DMS79 treated with DMSO at 0.1 percent for 48 hours (cell line): ENCODE measurements at regions not wholly inside any gene's neighbourhood (a gene's known extent, or its start where the extent isn't known, plus 50 kb on each side); places are given as distances from the start of the nearest gene placed in this dataset.

Experiments
- DNase-seq: peaks from one replicate; lab custom pipeline; 2025; lab: John Stamatoyannopoulos, UW

- DNase-seq = no peak
These were observed 196.3 kb downstream of the SNX10 start for GRCh38 chr7:26487780-26488515.

GRCh38 chr7:26489391-26489790, 197.7 kb downstream of the SNX10 start:
- DNase-seq = peak; percentile 48

- DNase-seq = no peak
These were observed 198.4 kb downstream of the SNX10 start for GRCh38 chr7:26489906-26490639.

GRCh38 chr7:26490640-26491624, 199.3 kb downstream of the SNX10 start:
- peak; percentile 93 for DNase-seq

GRCh38 chr7:26492816-26493215, 201.2 kb downstream of the SNX10 start:
- DNase-seq = peak; percentile 58

- peak; percentile 69 for DNase-seq
These were observed 202.2 kb downstream of the SNX10 start for GRCh38 chr7:26493737-26494428.

GRCh38 chr7:26495569-26495968, 203.9 kb downstream of the SNX10 start:
- DNase-seq = no peak

GRCh38 chr7:26497801-26498596, 206.3 kb downstream of the SNX10 start:
- no peak for DNase-seq

- no peak for DNase-seq
These were observed 207.7 kb downstream of the SNX10 start for GRCh38 chr7:26499315-26499897.

- peak; percentile 41 for DNase-seq
These were observed 209.2 kb downstream of the SNX10 start for GRCh38 chr7:26500749-26501352.

GRCh38 chr7:26504411-26505120, 212.9 kb downstream of the SNX10 start:
- DNase-seq = no peak

- DNase-seq = no peak
These were observed 214.5 kb downstream of the SNX10 start for GRCh38 chr7:26506196-26506595.

- DNase-seq = no peak
These were observed 215.7 kb downstream of the SNX10 start for GRCh38 chr7:26507108-26507987.

GRCh38 chr7:26508481-26508880, 216.8 kb downstream of the SNX10 start:
- peak; percentile 75 for DNase-seq

- peak; percentile 75 for DNase-seq
These were observed 217.3 kb downstream of the SNX10 start for GRCh38 chr7:26508917-26509316.

- DNase-seq = no peak
These were observed 218.7 kb downstream of the SNX10 start for GRCh38 chr7:26510231-26510957.

- DNase-seq = no peak
These were observed 220.2 kb downstream of the SNX10 start for GRCh38 chr7:26511866-26512265.

- DNase-seq = no peak
These were observed 221.1 kb downstream of the SNX10 start for GRCh38 chr7:26512737-26513136.
